ENCODE measurements at regions not wholly inside any gene's neighbourhood (a gene's known extent, or its start where the extent isn't known, plus 50 kb on each side); places are given as distances from the start of the nearest gene placed in this dataset.

GRCh38 chr17:34527908-34528470, 51.4 kb upstream of the TMEM132E start:
- no peaks in the 10 kb centered on the region for H3K4me1 ChIP-seq
- H3K27ac ChIP-seq (replicated peaks): no peak overlapping the region
- no peaks in the 10 kb centered on the region for H3K36me3 ChIP-seq
- DNase-seq: no peak
- peaks cover 97% of the 10 kb centered on the region for H3K27me3 ChIP-seq (ENCODE audit: low read depth)
- intact Hi-C loops (cut with micrococcal nuclease): no loop called here
- no peak for TF ChIP-seq CTCF (IDR thresholded peaks at IDR 0.05; ENCODE audit: borderline replicate concordance)
- H3K9me3 ChIP-seq (replicated peaks): no peaks in the 10 kb centered on the region
- H3K4me3 ChIP-seq: no peak overlapping the region

GRCh38 chr17:34527136-34527907, 52.1 kb upstream of the TMEM132E start:
- TF ChIP-seq CTCF (IDR thresholded peaks at IDR 0.05; ENCODE audit: borderline replicate concordance): no peak
- no peaks in the 10 kb centered on the region for H3K36me3 ChIP-seq
- H3K27ac ChIP-seq (replicated peaks): no peak overlapping the region
- peaks cover 97% of the 10 kb centered on the region for H3K27me3 ChIP-seq (ENCODE audit: low read depth)
- intact Hi-C loops (cut with micrococcal nuclease): no loop called here
- no peaks in the 10 kb centered on the region for H3K4me1 ChIP-seq
- no peaks in the 10 kb centered on the region for H3K9me3 ChIP-seq (replicated peaks)
- DNase-seq: no peak
- H3K4me3 ChIP-seq: no peak overlapping the region

DNA sequence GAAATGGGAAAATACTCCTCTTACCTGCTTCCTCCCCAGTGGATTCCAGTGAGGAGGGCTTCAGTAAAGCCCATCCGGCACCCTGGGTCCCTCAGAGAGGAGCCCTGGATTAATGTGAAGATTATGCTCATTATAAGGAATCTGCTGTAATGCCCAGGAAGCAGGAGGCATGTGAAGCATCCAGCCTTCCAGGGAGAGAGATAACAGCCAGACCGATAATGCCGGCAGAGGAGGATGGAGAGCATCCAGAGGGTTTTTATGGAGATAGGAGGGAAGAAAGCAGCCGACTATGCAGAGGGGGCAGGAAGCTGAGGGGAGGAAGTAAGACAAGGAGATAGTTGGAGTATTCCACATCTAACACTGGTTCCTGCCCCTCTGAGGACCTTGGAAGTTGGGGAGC, 53.7 kb upstream of the TMEM132E start:
- DNase-seq: no peak
- Histone ChIP-seq H3K27ac (replicated peaks) (no peak overlapping the region), H3K27me3 (ENCODE audit: low read depth) (peaks cover 97% of the 10 kb centered on the region), H3K4me1 (no peaks in the 10 kb centered on the region), H3K36me3 (no peaks in the 10 kb centered on the region), H3K9me3 (replicated peaks) (no peaks in the 10 kb centered on the region), H3K4me3 (no peak overlapping the region)
- TF ChIP-seq CTCF (IDR thresholded peaks at IDR 0.05; ENCODE audit: borderline replicate concordance): no peak
- intact Hi-C loops (cut with micrococcal nuclease): no loop called here

- H3K27ac ChIP-seq (replicated peaks): no peak overlapping the region
- no peak for DNase-seq
- H3K27me3 ChIP-seq (ENCODE audit: low read depth): peaks cover 95% of the 10 kb centered on the region
- no peaks in the 10 kb centered on the region for H3K9me3 ChIP-seq (replicated peaks)
- no peak overlapping the region for H3K4me3 ChIP-seq
- intact Hi-C loops (cut with micrococcal nuclease): no loop called here
- TF ChIP-seq CTCF (IDR thresholded peaks at IDR 0.05; ENCODE audit: borderline replicate concordance): no peak
- H3K4me1 ChIP-seq: no peaks in the 10 kb centered on the region
- H3K36me3 ChIP-seq: no peaks in the 10 kb centered on the region
These were observed 57.4 kb upstream of the TMEM132E start for GRCh38 chr17:34521955-34522354.

DNA sequence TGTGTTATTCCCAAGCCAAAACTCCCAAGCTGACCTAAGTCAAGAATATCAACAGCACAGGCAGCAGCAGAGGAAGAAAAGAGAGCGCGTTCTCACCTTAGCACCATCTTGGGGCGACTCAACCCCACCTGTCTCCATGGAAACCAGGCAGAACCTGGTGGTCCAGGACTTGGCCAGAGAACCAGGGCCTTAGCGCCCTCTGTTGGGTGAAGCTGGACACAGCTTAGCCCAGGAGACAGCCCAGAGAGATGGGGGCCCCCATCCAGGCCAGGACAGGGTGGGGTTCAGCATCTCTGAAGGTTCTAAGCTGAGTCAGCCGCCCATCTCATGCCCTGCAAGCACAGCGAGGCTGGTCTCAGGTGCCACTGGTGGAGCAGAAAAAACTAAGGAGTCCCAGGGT, 60.1 kb upstream of the TMEM132E start:
- H3K36me3 ChIP-seq: no peaks in the 10 kb centered on the region
- H3K27me3 ChIP-seq (ENCODE audit: low read depth): peaks cover 95% of the 10 kb centered on the region
- TF ChIP-seq CTCF (IDR thresholded peaks at IDR 0.05; ENCODE audit: borderline replicate concordance): peak; percentile 59
- no peak overlapping the region for H3K4me3 ChIP-seq
- no peak overlapping the region for H3K27ac ChIP-seq (replicated peaks)
- no peaks in the 10 kb centered on the region for H3K9me3 ChIP-seq (replicated peaks)
- no peak for DNase-seq
- H3K4me1 ChIP-seq: no peaks in the 10 kb centered on the region
- intact Hi-C loops (cut with micrococcal nuclease): loop anchor here (10.0 kb wide), 1 partner anchor 94 kb away; no protein-coding TSS in a partner anchor
